SU-DHL-6 (cell line): ENCODE measurements at regions not wholly inside any gene's neighbourhood (a gene's known extent, or its start where the extent isn't known, plus 50 kb on each side); places are given as distances from the start of the nearest gene placed in this dataset.

Source experiments
- CTCF ChIP-seq: fragments of 200-600 bp; sonication (generic); IDR thresholded peaks from one replicate; pipeline ENCODE4 v1.5.1; 2017; ENCODE audit warnings: antibody characterized with exemption, mild to moderate bottlenecking, low read length, moderate library complexity; ENCODE audit not compliant: insufficient read depth, poor library complexity, severe bottlenecking
- EZH2phosphoT487 ChIP-seq: fragments of 200-600 bp; sonication (generic), shearing (Covaris generic); conservative IDR thresholded peaks from 2 replicates; pipeline ENCODE4 v1.6.1; 2018; ENCODE audit warnings: mild to moderate bottlenecking, antibody characterized with exemption, low read length, moderate library complexity, mixed read lengths

- TF ChIP-seq CTCF (no peak), EZH2phosphoT487 (no peak)
These were observed 117.3 kb upstream of the PDE4D start for GRCh38 chr5:60010853-60011252.
